ENCODE measurements at regions not wholly inside any gene's neighbourhood (a gene's known extent, or its start where the extent isn't known, plus 50 kb on each side); places are given as distances from the start of the nearest gene placed in this dataset.

DNA sequence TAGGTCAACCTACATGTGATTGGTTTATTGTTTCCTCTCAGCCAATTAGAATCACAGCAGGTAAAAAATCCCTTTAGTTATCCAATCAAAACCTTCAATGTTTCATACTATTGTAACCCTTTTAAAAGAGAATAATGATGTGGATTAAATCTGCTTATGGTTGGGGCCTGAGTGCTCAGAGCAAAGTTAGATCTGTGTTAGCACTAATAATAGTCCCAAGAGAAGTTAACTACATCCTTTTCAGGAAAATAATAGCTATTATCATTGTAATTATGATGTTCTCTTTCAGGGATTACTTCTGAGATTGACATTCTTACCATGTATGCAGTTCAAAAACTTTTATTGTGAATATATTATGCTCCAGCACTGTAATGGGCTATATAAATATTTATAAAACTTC is 262.6 kb upstream of the ARX start:
- TF ChIP-seq EZH2phosphoT487 (IDR thresholded peaks at IDR 0.05; ENCODE audit: insufficient read depth, low read depth): no peak
- TF ChIP-seq EZH2 (IDR thresholded peaks at IDR 0.05; ENCODE audit: insufficient read depth, poor library complexity, severe bottlenecking): no peak

Data from GM23248 (cell line).